ENCODE measurements at regions not wholly inside any gene's neighbourhood (a gene's known extent, or its start where the extent isn't known, plus 50 kb on each side); places are given as distances from the start of the nearest gene placed in this dataset.
A peak's percentile ranks its signal among the peaks of the same experiment; 100 is the strongest.
"Not testable (repeated sequence)": the region's sequence is repeated elsewhere in the genome, so short reads cannot be mapped to it uniquely, and the experiment has no call there.

- Histone ChIP-seq H3K36me3 (ENCODE audit: control insufficient read depth in 1 of 2, insufficient read depth in 2 of 2, low read length in 2 of 2) (no peaks in the 10 kb centered on the region), H3K4me1 (ENCODE audit: control insufficient read depth in 1 of 2, insufficient read depth in 2 of 2, low read length in 2 of 2) (no peaks in the 10 kb centered on the region), H3K4me3 (ENCODE audit: low read depth in 1 of 2, low read length in 2 of 2) (no peak overlapping the region), H3K27ac (ENCODE audit: low read length) (no peak overlapping the region), H3K9me3 (ENCODE audit: control insufficient read depth in 1 of 2, low read length in 2 of 2) (peaks cover 0 to 3% of the 10 kb centered on the region in 2 donors), H3K27me3 (ENCODE audit: low read depth, low read length) (no peaks in the 10 kb centered on the region)
These were observed 212.6 kb downstream of the ACKR3 start for GRCh38 chr2:236781933-236782816.

GRCh38 chr2:236782938-236783337 is 213.3 kb downstream of the ACKR3 start:
- H3K27ac ChIP-seq (ENCODE audit: low read length): no peak overlapping the region
- no peaks in the 10 kb centered on the region for H3K36me3 ChIP-seq (ENCODE audit: control insufficient read depth in 1 of 2, insufficient read depth in 2 of 2, low read length in 2 of 2)
- H3K4me1 ChIP-seq (ENCODE audit: control insufficient read depth in 1 of 2, insufficient read depth in 2 of 2, low read length in 2 of 2): no peaks in the 10 kb centered on the region

GRCh38 chr2:236783417-236784020 is 213.9 kb downstream of the ACKR3 start:
- Histone ChIP-seq H3K4me3 (ENCODE audit: low read depth in 1 of 2, low read length in 2 of 2) (no peak overlapping the region), H3K27me3 (ENCODE audit: low read depth, low read length) (no peaks in the 10 kb centered on the region), H3K4me1 (ENCODE audit: control insufficient read depth in 1 of 2, insufficient read depth in 2 of 2, low read length in 2 of 2) (no peaks in the 10 kb centered on the region), H3K9me3 (ENCODE audit: control insufficient read depth in 1 of 2, low read length in 2 of 2) (peaks cover 0 to 3% of the 10 kb centered on the region in 2 donors), H3K27ac (ENCODE audit: low read length) (no peak overlapping the region), H3K36me3 (ENCODE audit: control insufficient read depth in 1 of 2, insufficient read depth in 2 of 2, low read length in 2 of 2) (no peaks in the 10 kb centered on the region)

More at GRCh38 chr2:236782938-236783337, 213.3 kb downstream of the ACKR3 start:
- no peaks in the 10 kb centered on the region for H3K27me3 ChIP-seq (ENCODE audit: low read depth, low read length)
- H3K4me3 ChIP-seq (ENCODE audit: low read depth in 1 of 2, low read length in 2 of 2): no peak overlapping the region
- peaks cover 0 to 3% of the 10 kb centered on the region in 2 donors for H3K9me3 ChIP-seq (ENCODE audit: control insufficient read depth in 1 of 2, low read length in 2 of 2)

GRCh38 chr2:236785611-236786057 is 216.0 kb downstream of the ACKR3 start:
- Histone ChIP-seq H3K9me3 (ENCODE audit: control insufficient read depth in 1 of 2, low read length in 2 of 2) (peaks cover 0 to 3% of the 10 kb centered on the region in 2 donors), H3K4me3 (ENCODE audit: low read depth in 1 of 2, low read length in 2 of 2) (no peak overlapping the region), H3K27ac (ENCODE audit: low read length) (peak overlapping the region; percentile 19), H3K36me3 (ENCODE audit: control insufficient read depth in 1 of 2, insufficient read depth in 2 of 2, low read length in 2 of 2) (no peaks in the 10 kb centered on the region), H3K4me1 (ENCODE audit: control insufficient read depth in 1 of 2, insufficient read depth in 2 of 2, low read length in 2 of 2) (no peaks in the 10 kb centered on the region), H3K27me3 (ENCODE audit: low read depth, low read length) (no peaks in the 10 kb centered on the region)

GRCh38 chr2:236786751-236787150 is 217.1 kb downstream of the ACKR3 start:
- Histone ChIP-seq H3K4me3 (ENCODE audit: low read depth in 1 of 2, low read length in 2 of 2) (no peak overlapping the region), H3K36me3 (ENCODE audit: control insufficient read depth in 1 of 2, insufficient read depth in 2 of 2, low read length in 2 of 2) (no peaks in the 10 kb centered on the region), H3K4me1 (ENCODE audit: control insufficient read depth in 1 of 2, insufficient read depth in 2 of 2, low read length in 2 of 2) (no peaks in the 10 kb centered on the region), H3K27me3 (ENCODE audit: low read depth, low read length) (no peaks in the 10 kb centered on the region), H3K9me3 (ENCODE audit: control insufficient read depth in 1 of 2, low read length in 2 of 2) (peaks cover 0 to 3% of the 10 kb centered on the region in 2 donors), H3K27ac (ENCODE audit: low read length) (no peak overlapping the region)

- H3K27ac ChIP-seq (ENCODE audit: low read length); H3K4me1 ChIP-seq (ENCODE audit: control insufficient read depth in 1 of 2, insufficient read depth in 2 of 2, low read length in 2 of 2); H3K36me3 ChIP-seq (ENCODE audit: control insufficient read depth in 1 of 2, insufficient read depth in 2 of 2, low read length in 2 of 2); H3K9me3 ChIP-seq (ENCODE audit: control insufficient read depth in 1 of 2, low read length in 2 of 2); H3K4me3 ChIP-seq (ENCODE audit: low read depth in 1 of 2, low read length in 2 of 2); H3K27me3 ChIP-seq (ENCODE audit: low read depth, low read length): not testable (repeated sequence)
These were observed 217.8 kb downstream of the ACKR3 start for GRCh38 chr2:236787376-236787775.

- Histone ChIP-seq H3K4me3 (ENCODE audit: low read depth in 1 of 2, low read length in 2 of 2) (no peak overlapping the region), H3K27me3 (ENCODE audit: low read depth, low read length) (no peaks in the 10 kb centered on the region), H3K27ac (ENCODE audit: low read length) (no peak overlapping the region), H3K36me3 (ENCODE audit: control insufficient read depth in 1 of 2, insufficient read depth in 2 of 2, low read length in 2 of 2) (no peaks in the 10 kb centered on the region), H3K4me1 (ENCODE audit: control insufficient read depth in 1 of 2, insufficient read depth in 2 of 2, low read length in 2 of 2) (no peaks in the 10 kb centered on the region), H3K9me3 (ENCODE audit: control insufficient read depth in 1 of 2, low read length in 2 of 2) (peaks cover 0 to 3% of the 10 kb centered on the region in 2 donors)
These were observed 218.3 kb downstream of the ACKR3 start for GRCh38 chr2:236787885-236788284.

GRCh38 chr2:236790963-236791362 is 221.3 kb downstream of the ACKR3 start:
- no peak overlapping the region for H3K4me3 ChIP-seq (ENCODE audit: low read depth in 1 of 2, low read length in 2 of 2)
- H3K4me1 ChIP-seq (ENCODE audit: control insufficient read depth in 1 of 2, insufficient read depth in 2 of 2, low read length in 2 of 2): no peaks in the 10 kb centered on the region
- no peak overlapping the region for H3K27ac ChIP-seq (ENCODE audit: low read length)
- H3K9me3 ChIP-seq (ENCODE audit: control insufficient read depth in 1 of 2, low read length in 2 of 2): peaks cover 0 to 3% of the 10 kb centered on the region in 2 donors
- no peaks in the 10 kb centered on the region for H3K27me3 ChIP-seq (ENCODE audit: low read depth, low read length)
- no peaks in the 10 kb centered on the region for H3K36me3 ChIP-seq (ENCODE audit: control insufficient read depth in 1 of 2, insufficient read depth in 2 of 2, low read length in 2 of 2)

GRCh38 chr2:236793023-236794011 is 223.7 kb downstream of the ACKR3 start:
- H3K4me1 ChIP-seq (ENCODE audit: control insufficient read depth in 1 of 2, insufficient read depth in 2 of 2, low read length in 2 of 2): no peaks in the 10 kb centered on the region
- no peaks in the 10 kb centered on the region for H3K9me3 ChIP-seq (ENCODE audit: control insufficient read depth in 1 of 2, low read length in 2 of 2)
- no peaks in the 10 kb centered on the region for H3K36me3 ChIP-seq (ENCODE audit: control insufficient read depth in 1 of 2, insufficient read depth in 2 of 2, low read length in 2 of 2)
- H3K27me3 ChIP-seq (ENCODE audit: low read depth, low read length): no peaks in the 10 kb centered on the region
- H3K4me3 ChIP-seq (ENCODE audit: low read depth in 1 of 2, low read length in 2 of 2): no peak overlapping the region
- no peak overlapping the region for H3K27ac ChIP-seq (ENCODE audit: low read length)

GRCh38 chr2:236794176-236794957 is 224.7 kb downstream of the ACKR3 start:
- Histone ChIP-seq H3K27me3 (ENCODE audit: low read depth, low read length) (no peaks in the 10 kb centered on the region), H3K36me3 (ENCODE audit: control insufficient read depth in 1 of 2, insufficient read depth in 2 of 2, low read length in 2 of 2) (no peaks in the 10 kb centered on the region), H3K9me3 (ENCODE audit: control insufficient read depth in 1 of 2, low read length in 2 of 2) (no peaks in the 10 kb centered on the region), H3K4me3 (ENCODE audit: low read depth in 1 of 2, low read length in 2 of 2) (no peak overlapping the region), H3K4me1 (ENCODE audit: control insufficient read depth in 1 of 2, insufficient read depth in 2 of 2, low read length in 2 of 2) (no peaks in the 10 kb centered on the region), H3K27ac (ENCODE audit: low read length) (no peak overlapping the region)
